ENCODE measurements at regions not wholly inside any gene's neighbourhood (a gene's known extent, or its start where the extent isn't known, plus 50 kb on each side); places are given as distances from the start of the nearest gene placed in this dataset.

DNA sequence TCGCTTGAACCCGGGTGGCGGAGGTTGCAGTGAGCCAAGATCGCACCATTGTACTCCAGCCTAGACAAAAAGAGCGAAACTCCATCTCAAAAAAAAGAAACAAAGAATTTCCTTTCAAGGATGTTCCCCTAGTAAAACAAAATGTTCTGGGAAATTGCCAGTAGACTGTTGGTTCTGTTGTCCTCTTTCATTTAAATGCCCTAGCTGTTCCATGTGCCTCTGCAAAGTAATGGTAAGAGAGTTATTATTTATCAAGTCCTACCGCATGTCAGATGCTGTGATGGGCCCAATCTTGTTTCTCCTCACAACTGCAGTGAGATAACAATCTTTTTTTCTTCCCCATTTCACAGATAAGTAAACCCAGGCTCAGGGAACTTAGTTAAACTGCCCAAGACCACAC lies 254.3 kb upstream of the TPM1 start:
- Histone ChIP-seq H3K36me3 (peaks cover 8 to 36% (median 23%) of the 10 kb centered on the region in 4 donors), H3K27me3 (no peaks in the 10 kb centered on the region), H3K4me3 (no peak overlapping the region), H3K27ac (no peak overlapping the region), H3K9me3 (no peaks in the 10 kb centered on the region), H3K4me1 (peaks cover 0 to 2% (median 0%) of the 10 kb centered on the region in 4 donors)
- 91 to 97% (median 95%) methylated on average over 6 of the region's 6 CpGs for WGBS, 5 donors
- DNase-seq, result no peak
- intact Hi-C loops (cut with DNase I; ENCODE audit: low total_unique reads), result no loop called here
- TF ChIP-seq POLR2A (IDR thresholded peaks at IDR 0.05) (no peak), EP300 (IDR thresholded peaks at IDR 0.05) (no peak), POLR2AphosphoS5 (IDR thresholded peaks at IDR 0.05) (no peak)
- TF ChIP-seq, protein P1, sequence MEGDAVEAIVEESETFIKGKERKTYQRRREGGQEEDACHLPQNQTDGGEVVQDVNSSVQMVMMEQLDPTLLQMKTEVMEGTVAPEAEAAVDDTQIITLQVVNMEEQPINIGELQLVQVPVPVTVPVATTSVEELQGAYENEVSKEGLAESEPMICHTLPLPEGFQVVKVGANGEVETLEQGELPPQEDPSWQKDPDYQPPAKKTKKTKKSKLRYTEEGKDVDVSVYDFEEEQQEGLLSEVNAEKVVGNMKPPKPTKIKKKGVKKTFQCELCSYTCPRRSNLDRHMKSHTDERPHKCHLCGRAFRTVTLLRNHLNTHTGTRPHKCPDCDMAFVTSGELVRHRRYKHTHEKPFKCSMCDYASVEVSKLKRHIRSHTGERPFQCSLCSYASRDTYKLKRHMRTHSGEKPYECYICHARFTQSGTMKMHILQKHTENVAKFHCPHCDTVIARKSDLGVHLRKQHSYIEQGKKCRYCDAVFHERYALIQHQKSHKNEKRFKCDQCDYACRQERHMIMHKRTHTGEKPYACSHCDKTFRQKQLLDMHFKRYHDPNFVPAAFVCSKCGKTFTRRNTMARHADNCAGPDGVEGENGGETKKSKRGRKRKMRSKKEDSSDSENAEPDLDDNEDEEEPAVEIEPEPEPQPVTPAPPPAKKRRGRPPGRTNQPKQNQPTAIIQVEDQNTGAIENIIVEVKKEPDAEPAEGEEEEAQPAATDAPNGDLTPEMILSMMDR (IDR thresholded peaks at IDR 0.05), result no peak

- no peaks in the 10 kb centered on the region for H3K9me3 ChIP-seq
- peaks cover 0 to 21% (median 11%) of the 10 kb centered on the region in 4 donors for H3K36me3 ChIP-seq
- no peak overlapping the region for H3K4me3 ChIP-seq
- H3K27me3 ChIP-seq, result no peaks in the 10 kb centered on the region
- intact Hi-C loops (cut with DNase I; ENCODE audit: low total_unique reads), result no loop called here
- 87 to 98% (median 95%) methylated on average over 4 of the region's 4 CpGs for WGBS, 5 donors
- no peaks in the 10 kb centered on the region for H3K4me1 ChIP-seq
- no peak overlapping the region for H3K27ac ChIP-seq
- DNase-seq, result no peak
- no peak for TF ChIP-seq POLR2A (IDR thresholded peaks at IDR 0.05)
- TF ChIP-seq POLR2AphosphoS5 (IDR thresholded peaks at IDR 0.05), result no peak
- TF ChIP-seq EP300 (IDR thresholded peaks at IDR 0.05), result no peak
- TF ChIP-seq, protein P1 (IDR thresholded peaks at IDR 0.05), result no peak
Observed at GRCh38 chr15:62790546-62790945, 252.0 kb upstream of the TPM1 start.

- intact Hi-C loops (cut with DNase I; ENCODE audit: low total_unique reads), result no loop called here
- Histone ChIP-seq H3K27me3 (no peaks in the 10 kb centered on the region), H3K9me3 (no peaks in the 10 kb centered on the region), H3K27ac (no peak overlapping the region), H3K36me3 (peaks cover 0 to 30% (median 17%) of the 10 kb centered on the region in 4 donors), H3K4me3 (no peak overlapping the region), H3K4me1 (no peaks in the 10 kb centered on the region)
- TF ChIP-seq, protein P1 (IDR thresholded peaks at IDR 0.05), result no peak
- no peak for DNase-seq
- 86 to 92% (median 89%) methylated on average over 5 of the region's 5 CpGs for WGBS, 5 donors
Observed at GRCh38 chr15:62791694-62792093, 250.9 kb upstream of the TPM1 start.

GRCh38 chr15:62792986-62793751 lies 249.4 kb upstream of the TPM1 start:
- intact Hi-C loops (cut with DNase I; ENCODE audit: low total_unique reads), result no loop called here
- no peak for TF ChIP-seq POLR2A (IDR thresholded peaks at IDR 0.05)
- TF ChIP-seq, protein P1 (IDR thresholded peaks at IDR 0.05), result no peak
- TF ChIP-seq EP300 (IDR thresholded peaks at IDR 0.05), result no peak
- no peak for TF ChIP-seq POLR2AphosphoS5 (IDR thresholded peaks at IDR 0.05)
- Histone ChIP-seq H3K4me1 (no peaks in the 10 kb centered on the region), H3K27me3 (no peaks in the 10 kb centered on the region), H3K4me3 (no peak overlapping the region), H3K9me3 (no peaks in the 10 kb centered on the region), H3K36me3 (peaks cover 0 to 44% (median 31%) of the 10 kb centered on the region in 4 donors), H3K27ac (no peak overlapping the region)
- no peak for DNase-seq
- 76 to 93% (median 88%) methylated on average over 6 of the region's 6 CpGs for WGBS, 5 donors
